ENCODE measurements at regions not wholly inside any gene's neighbourhood (a gene's known extent, or its start where the extent isn't known, plus 50 kb on each side); places are given as distances from the start of the nearest gene placed in this dataset.

DNA sequence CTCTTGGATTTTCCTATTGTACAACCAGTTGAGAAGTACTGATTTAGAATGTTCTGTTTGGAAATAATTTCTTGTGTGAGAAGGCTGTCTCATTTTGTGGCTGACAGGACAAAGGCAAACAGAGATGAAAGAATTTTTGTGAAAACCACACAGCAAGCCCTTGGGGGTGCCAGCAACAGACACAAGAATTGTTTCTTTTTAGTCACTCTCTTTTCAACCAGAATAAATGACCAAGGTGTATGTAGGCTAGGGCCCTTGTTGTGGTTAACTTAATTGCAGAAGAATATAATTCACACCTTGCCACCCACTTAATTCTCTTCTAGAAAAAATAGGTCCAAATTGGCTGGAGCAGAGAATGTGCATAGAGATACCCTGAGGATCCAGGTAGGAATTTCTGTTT lies 329.4 kb upstream of the TBC1D5 start:
- no peak for DNase-seq

DNA sequence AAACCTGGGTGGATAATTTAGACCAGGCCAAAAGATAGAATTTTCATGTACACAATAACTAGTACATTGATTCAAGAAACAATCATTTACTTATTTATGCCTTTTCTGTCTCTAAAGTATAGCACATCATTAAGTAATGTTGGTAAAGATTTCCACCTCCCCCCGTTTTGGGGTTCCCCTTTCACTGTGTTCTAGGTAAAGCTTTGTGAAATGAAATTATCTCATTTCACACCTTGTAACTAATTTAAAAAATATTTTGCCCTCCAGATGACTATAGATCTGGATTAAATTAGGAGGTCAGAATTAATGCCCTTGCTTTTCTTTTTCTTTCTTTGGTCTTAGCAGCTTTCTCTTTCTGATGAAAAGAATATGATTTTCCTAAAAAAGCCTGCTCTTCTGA lies 328.5 kb upstream of the TBC1D5 start:
- DNase-seq, result no peak

DNA sequence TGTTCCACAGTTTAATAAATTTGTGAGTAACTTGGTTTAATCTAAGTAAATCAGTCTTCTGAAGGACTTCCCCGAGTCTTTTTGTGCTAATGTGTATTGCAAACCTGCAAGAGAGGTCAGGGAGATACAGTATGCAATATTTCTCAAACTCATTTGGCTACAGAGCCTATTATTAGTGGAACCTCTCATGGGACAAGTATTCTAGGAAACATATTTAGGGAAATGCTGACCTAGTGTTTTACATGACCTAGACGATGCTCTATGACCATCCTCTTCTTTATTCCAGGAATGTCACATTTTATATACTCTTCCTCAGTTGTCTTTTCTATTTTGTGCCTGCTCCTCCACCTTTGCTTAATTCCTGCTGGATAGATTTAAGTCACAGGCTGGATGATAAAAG lies 327.8 kb upstream of the TBC1D5 start:
- DNase-seq, result no peak

DNA sequence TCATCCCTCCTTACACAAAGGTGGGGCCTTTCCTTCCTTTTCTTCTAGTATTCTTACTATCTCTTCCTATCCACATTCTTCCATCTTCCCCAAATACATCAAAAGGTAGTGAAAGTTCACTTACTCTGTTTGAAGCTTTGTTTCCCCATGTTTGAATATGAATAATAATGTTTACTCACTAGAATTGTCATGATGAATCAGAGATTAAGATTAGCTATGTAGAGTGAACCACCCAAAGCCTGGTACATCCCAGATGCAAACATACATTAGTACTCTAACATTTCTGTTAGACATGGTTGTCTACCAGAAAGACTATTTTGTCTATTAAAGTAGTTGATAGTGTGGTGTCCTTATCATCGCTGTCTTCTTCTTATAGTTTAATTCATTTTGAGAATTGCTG lies 327.1 kb upstream of the TBC1D5 start:
- no peak for DNase-seq

DNA sequence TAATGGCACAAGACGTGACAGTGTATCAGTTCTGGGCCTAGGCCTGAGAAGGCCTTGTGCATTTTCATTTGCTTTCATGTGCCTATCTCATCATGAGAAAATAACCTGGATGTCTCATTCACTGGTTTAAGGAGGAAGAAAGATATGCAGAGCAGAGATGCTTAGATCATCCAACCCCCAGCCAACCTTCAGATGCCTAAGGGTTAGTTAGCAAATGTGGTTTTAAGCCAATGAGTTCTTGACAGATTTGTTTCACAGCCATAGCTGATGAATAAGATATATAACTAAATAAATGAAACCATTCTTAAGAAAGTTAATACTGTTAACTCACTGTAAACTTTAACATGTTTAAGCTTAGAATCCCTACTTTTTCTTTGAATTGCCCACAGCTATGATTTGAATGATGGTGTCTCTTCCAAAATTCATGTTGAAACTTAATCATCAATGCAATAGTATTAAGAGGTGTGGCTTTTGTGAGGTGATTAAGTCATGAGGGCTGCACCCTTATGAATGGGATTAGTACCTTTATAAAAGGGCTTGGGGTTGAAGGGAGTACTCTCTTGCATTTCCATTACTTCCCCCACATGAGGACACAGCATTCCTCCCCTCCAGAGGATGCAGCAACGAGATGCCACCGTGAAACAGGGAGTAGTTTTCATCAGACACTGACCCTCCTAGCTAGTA lies 324.6 kb upstream of the TBC1D5 start:
- no peak for DNase-seq

DNA sequence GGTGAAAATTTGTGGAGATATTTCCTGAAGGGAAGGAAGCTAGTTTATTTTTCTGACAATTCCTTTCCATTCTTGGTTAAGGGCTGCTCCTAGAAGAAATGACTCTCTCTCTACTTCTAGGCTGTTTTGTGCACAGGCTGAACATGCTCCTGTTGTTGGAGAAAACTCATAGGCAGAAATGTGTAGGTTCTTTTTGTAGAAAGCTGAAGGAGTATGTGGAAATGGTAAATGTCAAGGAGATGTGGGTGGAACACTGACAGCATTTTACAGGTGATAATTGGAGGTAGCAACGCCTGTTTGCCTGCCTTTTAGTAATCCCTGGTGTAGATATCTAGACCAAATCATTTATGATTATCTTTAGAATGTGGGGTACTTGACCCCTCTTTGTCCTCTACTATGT lies 322.2 kb upstream of the TBC1D5 start:
- no peak for DNase-seq

DNA sequence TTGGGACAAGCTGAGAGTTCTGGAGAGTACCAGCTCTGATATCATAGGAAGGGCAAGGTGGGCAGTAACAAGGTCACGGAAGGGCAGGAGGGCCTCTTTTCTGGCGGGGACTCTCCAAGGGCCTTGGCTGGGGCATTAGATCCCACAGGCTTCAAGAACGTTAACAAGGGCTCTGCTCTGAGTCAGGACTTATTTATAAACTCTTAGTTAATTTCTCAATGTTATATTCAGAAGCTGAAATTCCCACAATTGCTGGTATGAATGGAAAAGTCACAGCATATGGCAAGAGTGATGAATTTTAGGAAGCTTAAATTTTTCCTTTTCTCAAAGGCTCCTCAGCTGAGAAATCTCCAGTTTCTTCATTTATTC lies 320.2 kb upstream of the TBC1D5 start:
- no peak for DNase-seq

DNA sequence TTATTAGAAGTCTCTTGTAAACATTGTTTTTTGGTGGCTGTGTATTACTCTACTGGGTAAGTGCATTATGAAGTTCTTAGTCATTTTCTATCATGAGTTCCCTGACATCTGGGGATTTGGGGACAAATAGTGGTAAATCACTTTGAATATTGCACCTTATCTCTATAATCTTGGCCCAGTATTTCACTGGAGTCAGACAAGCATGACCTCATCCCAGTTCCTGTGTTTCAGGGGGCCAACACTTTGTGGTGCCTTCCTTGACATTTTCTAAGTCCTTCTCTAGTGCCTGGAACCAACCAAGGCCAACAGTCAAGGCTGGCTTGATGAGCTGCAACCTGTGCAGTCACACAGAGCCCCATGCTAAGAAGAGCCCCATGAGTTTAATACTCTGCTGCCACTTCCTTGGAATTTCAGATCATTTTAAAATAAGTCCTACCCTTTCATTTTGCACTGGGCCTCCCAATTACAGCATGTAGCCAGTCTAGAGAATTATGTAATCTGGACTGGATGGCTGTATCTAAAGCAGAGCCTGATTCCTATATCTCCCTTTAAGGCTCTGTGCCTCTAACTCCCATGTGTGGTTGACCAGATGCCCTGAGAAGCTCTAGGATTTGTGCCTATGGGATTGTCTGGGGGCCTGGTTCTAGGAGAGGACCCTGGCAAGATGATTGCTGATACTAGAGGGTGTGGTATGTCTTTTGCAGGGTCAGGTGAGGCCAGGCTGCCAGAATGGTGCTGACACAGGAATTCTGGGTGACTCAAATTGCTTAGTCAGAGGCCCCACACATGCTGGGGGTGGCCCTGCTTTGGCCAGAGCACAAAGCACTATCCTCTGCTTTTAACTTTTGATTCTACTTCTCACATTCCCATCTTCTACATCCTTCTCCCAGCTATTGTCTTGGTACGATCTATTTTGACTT lies 319.6 kb upstream of the TBC1D5 start:
- no peak for DNase-seq

DNA sequence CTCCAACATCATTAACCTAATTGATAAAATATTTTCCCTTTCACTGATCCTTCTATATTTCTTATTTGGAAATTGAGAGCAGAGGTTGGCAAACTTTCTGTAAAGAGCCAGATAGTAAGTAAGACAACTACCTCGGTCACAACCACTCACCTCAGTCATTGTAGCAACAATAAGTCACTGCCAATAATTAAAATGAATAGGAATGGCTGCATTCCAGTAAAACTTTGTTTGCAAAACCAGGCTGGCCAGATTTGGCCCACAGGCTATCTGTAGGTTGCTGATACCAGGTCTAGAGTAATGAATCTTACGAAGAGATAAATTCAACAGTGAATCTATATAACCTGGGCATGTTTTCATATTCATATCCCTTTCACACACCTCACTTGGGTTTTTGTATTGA lies 316.2 kb upstream of the TBC1D5 start:
- DNase-seq, result no peak

DNA sequence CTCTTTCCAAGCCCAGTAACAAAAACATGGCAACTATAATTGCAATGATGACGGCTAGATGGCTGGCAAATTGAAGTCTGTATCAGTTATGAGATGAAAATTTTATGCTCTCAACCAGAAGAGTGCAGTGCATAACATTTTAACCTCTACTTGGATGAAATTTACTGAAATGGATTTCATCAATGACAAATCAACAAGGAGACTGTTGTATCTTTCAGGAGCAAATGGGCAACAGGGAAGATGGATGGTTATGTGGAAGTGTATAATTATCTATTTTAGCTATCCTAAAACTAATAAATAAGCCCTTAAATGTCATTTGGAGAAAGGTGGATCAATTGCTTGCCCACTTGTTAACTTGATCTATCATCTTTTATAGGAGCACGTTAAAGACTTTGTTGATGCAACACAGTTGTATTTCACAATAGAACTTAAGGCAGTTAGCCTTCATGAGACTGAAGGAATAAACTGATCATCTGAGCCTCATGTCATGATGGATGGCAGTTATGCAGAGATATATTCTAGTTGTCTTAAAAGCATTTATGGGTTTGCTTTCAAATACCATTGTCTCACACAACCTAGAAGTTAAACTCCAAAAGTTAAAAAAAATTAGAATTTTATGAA lies 315.1 kb upstream of the TBC1D5 start:
- no peak for DNase-seq

DNA sequence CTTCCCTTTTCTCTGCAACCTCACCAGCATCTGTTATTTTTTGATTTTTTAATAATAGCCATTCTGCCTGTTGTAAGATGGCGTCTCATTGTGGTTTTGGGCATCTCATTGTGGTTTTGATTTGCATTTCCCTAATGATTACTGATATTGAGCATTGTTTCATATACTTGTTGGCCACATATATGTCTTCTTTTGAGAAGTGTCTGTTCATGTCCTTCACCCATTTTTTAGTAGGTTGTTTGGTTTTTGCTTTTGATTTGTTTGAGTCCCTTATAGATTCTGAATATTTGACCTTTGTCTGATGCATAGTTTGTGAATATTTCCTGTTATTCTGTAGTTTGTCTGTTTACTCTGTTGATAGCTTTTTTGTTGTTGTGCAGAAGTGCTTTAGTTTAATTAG lies 312.2 kb upstream of the TBC1D5 start:
- no peak for DNase-seq

DNA sequence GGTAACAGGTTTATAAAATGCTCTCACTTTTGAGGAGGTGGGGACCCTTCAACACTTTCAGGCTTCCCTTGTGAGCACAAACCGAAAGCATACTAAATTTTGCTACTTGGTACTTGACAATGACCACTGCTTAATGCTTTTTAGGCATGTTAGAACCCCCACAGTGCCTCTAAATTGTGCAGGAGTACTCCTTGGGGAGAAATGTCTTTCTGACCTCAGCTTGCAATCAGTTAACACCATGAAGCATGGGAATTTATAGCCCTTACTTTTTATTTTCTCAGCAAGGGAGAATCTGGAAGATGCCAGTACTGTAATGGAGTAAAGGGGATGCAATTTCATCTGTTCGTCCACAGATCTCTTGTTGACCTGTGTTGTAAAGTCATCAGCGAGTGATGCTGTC lies 308.9 kb upstream of the TBC1D5 start:
- no peak for DNase-seq

DNA sequence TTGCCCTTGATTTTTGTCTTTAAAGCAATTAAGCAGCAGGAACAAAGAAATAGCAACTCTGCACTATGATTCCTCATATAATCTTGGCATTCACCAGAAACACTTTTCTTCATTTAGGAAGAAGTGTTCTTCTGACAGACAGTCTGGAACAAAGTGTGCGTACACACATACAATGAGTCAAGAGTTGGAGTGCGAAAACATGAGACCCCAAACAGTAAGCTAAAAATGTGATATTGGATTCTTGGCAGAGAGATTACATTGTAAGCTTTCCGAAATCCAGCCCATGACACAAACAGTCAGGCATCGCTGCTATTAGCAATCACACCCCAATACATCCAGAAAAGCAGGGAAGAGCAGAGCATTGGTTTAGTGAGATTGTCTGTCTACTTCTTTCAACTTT lies 306.7 kb upstream of the TBC1D5 start:
- no peak for DNase-seq

DNA sequence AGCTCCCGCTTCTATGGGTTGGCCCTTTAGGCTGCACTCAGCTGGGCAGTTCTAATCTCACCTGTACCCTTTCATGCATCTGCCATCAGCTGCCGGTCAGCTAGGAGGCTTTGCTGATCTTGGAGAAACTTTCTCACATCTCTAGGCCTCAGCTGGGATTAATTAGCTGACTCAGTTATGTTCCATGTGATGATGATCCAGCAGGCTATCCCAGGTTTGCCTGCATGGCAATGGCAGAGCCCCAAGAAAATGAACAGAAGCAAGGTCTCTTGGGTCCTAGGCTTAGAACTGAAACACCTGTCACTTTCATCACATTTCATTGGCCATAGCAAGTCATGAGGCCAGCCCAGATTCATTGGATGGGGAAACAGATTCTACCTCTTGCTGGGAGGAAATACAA lies 304.6 kb upstream of the TBC1D5 start:
- no peak for DNase-seq

DNA sequence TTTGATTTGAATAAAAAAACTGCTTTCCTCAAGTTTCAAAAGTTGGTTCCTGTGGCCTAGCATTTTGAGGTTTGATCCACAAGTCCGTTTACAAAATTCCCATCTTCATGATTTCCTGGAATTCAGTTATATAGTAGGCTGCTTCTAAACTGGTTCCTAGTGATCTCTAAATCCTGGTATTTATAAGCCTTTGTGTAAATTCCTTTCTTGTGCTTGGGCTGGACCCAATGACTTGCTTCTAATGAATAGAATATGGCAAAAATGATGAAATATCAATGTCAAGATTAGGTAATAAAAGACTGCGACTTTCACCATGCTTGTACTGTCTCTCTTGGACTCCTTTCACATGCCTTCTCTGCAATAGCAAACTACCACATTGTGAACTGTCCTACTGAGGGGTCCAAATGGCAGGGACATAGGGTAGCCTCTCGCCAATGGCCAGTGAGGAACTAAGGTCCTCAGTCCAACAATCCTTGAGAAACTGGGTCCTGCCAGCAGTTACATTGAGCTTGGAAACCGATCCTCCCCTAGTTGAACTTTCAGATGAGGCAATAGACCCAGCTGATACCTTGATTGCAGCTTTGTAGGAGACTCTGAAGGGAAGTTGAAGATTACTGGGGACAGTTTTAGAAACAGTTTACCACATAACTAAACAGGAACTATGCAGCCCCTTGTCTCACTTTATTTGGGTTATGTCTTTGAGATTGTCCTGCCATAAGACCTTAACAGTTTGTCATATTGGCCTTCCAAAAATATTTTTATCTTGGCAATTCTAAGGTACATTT lies 303.9 kb upstream of the TBC1D5 start:
- DNase-seq, result no peak

DNA sequence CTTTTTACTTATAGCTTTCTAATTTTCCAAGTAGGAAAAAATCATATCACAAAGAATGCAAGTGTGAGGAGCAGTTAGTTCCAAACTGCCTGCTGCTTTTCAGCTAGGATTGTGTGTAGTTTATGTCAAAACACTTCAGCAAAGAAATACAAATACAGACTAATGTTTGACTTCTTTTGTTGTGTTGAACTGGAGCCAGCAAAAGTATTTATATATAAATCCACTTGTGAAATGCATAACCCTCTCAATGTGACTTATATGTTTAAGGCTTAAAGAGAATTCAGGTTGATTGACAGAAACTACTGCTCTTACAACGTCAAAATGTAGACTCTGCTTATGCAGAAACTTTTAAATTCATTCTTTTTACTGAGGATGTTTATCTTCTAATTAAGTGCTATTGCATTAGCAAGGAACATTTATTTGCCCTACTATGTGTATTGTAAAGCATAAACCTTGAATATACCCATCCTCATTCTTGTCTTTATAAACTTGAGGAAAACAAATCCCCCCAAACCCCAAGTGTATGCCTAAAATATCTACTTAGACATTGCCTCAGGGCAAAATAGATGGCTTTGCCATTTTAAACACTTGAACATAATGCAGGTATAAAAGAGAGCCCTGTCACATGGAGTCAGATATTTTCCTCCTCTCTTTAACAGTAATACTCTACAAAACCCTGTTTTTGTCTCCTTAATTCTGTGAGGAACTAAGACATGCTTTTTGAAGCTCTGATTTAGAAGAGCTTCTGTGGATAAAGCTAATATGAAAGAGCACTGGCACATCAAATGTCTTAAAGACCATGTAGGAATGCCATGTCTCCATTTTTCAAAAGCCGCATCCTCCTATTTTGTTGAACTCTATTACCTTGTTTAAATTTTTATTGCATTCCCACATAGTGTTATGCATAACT lies 302.8 kb upstream of the TBC1D5 start:
- no peak for DNase-seq

DNA sequence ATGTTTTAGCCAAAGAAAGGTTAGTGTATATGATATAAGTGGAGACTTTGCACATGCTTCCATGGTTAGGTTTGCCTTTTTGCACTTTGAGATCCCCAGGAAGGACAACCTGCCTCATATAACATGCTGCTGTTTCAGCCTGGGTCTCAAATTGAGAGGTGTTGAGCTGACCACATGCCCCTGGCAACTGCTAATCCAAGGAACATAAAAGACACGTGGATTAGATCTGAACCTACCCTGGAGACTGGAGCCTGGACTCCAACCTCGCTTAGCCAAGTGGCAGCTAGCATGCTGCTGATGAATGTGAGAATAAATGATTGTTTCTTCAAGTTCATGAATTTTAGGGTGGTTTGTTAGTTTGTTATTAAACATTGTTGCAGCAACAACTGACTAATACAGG lies 301.8 kb upstream of the TBC1D5 start:
- no peak for DNase-seq

DNA sequence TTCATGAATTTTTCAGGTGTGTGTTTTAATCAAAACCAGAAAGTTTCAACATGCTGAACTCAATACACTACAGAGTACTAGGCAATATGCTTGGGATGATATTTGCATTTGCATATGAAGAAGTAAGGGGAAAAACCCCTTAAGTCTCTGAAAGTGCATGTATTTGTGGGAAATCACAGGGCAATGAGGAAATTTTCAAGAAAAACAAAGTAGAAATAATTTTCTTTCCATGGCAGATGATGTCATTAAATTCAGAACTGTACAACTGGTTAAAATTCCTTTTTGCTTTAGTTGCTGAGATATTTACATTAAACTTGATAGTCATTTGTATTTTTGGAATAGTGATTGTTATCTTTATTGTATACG lies 294.0 kb upstream of the TBC1D5 start:
- DNase-seq, result no peak

DNA sequence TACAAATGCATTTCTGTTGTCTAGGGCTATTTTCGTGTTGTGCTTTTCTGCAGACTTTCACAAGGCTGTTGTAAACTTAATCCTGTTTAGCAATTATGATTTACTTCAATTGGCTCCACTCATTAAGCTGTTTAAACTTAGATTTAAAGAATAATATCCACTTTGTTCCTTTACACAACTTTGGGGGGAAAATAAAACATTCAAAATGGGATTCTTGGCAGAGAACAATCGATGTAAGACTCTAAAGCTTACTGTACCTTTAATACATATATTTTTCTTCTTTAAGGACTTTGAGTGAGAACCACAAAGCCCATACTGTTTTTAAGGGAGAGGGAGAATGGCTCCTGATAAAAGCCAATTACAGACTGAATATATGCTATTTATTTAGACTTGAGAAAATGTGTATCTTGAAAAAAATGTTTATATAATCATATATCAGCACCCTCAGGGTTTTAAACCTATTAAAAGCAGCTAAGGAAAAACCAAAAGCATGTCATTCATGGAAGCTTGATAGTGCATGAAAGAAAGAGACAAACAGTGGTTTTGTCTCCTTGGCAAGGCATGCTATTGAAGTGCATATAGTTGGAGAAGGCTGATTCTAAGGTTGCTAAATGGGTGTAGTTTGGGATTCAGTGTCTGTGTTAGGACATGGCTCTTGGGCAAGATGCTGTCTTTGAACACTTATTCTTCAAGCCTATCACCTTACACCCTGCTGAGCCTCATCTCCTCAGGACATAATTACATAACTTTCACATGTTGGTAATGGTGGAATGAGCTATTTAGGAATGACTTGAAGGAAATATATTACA lies 293.4 kb upstream of the TBC1D5 start:
- DNase-seq, result no peak

DNA sequence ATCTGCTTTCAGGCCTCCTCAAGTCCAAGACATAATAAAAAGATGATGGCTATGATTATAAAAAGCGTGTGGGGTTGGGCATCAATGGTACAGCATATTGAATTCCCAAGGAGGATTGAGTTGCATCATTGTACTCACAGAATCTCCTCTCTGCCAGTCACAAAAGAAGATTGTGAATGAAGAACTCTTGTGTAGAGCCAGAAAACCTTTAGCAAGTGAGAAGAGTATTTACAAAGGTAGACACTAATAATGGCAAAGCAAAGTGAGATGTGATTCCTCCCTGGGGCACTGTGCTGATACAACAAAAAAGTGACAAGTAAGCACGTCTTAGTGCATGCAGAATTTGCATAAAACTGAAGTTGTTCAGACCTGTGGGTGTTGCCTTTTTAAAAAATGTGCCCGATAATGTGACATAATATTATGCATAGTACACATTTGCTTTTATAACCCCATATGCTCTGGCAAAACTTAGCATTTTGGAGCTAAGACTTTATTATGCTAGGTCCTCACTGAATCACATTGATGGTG lies 291.2 kb upstream of the TBC1D5 start:
- DNase-seq, result no peak

DNA sequence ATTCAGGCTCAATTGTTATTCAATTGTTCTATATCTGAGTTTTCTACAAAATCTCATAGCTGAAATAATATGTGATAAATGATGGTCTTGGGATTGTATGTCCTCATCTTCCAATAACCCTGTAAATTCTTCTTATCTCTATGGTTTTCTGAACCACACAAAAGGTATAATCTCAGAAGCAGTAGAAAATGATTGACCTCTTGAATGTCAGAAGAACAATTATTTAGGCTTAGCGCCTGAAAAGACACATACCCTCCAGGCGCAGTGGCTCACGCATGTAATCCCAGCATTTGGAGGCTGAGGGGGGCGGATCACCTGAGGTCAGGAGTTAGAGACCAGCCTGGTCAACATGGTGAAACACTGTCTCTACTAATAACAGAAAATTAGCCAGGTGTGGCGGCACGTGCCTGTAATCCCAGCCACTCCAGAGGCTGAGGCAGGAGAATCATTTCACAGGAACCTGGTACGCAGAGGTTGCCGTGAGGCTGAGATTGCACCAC lies 288.0 kb upstream of the TBC1D5 start:
- DNase-seq, result no peak

Data from NCI-H1436 treated with DMSO at 0.1 percent for 48 hours (cell line).